HG02970 (cell line): ENCODE measurements at regions not wholly inside any gene's neighbourhood (a gene's known extent, or its start where the extent isn't known, plus 50 kb on each side); places are given as distances from the start of the nearest gene placed in this dataset.

Experiments used
- ATAC-seq: cut with Tn5 transposase; IDR thresholded peaks from one replicate; pipeline ENCODE4 v1.9.1; 2021; ENCODE audit warnings: mild to moderate bottlenecking, moderate library complexity, moderate number of reproducible peaks; ENCODE audit not compliant: unreplicated experiment, low FRiP score

DNA sequence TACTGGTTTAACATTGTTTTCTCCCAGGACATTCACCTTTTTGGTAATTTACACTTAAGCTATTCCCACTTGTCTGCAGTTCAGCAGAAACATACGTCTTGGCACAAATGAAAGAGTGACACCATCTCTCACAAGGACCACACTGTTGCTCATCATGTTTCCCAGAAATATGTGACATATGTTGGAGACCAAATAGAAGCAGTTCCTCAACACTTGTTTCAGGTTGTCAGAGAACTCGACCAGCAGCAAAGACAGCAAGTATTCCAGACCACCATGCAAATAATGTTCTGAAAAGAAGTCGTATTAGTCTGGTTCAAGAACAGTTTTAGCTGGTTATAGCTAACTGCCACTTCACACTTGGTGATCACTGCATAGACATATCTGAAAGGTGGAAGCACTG lies 81.3 kb upstream of the KLF6 start:
- ATAC-seq: no peak

DNA sequence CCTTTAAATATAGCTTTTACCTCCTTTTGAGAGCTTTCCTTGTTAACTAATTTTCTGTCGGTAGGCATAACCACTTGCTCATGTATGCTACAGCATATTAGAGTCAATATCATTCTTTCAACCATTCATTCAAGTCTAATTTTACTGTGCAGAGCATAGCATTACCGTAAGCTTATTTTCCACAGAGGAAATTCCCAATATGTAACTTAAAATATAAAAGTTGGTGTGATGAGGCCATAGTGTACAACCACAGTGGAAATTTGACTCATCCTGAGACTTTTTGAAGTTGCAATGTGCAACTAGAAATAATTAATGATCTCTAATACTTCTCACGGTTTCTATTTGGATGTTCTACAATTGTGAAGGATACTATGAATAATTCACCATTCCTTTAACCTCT lies 80.6 kb upstream of the KLF6 start:
- ATAC-seq: no peak

DNA sequence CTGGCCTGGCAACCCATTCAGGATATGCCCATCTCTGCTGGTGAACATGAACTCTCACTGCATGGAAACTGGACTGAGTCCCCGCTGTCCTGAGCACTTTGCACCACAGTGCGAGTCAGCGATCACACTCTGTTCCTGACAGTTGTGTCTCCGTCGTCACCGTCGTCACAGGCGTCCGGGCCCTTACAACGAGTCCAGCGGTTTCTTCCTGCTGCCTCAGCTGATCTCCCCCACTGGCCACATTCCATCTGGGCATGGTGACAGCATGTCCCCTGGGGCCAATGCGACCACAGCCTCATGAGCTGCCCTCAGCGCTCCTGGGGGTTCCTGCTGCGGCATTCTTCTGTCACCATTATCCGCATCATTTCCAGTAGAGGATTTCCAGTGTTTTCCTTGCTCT lies 76.8 kb upstream of the KLF6 start:
- no peak for ATAC-seq

DNA sequence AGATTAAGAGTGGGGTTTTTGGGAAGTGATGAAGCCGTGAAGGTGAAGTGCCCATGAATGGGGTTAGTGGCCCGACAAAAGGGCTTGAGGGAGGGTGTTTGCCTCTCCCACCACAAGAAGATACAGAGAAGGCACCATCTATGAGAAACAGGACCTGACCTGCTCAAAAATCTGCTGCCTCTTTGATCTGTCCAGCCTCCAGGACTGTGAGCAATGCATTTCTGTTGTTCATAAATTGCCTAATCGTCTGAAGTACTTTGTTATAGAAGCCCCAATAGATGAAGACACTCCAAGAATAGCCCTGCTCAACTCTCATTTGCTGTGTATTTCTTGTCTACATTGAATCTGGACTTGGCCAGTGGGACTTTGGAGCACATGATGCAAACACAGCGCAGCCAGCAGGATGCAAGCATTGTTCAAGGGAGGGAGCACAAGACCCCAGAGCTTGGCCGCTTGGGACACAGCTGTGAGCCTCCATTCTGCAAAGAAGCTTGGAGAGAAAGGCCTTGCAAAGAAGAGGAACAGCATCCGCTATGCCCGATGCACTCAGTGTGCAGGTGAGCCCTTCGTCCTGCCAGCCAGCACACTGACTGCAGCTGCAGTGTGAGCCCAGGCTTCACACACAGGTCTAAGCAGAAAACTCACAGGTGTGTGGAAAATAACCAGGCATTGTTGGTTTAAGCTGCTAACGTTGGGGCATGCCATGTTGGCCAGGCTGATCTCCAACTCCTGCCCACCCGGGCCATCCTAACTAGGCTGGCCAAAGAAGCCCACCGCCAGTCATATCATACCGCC lies 73.2 kb upstream of the KLF6 start:
- ATAC-seq: no peak

DNA sequence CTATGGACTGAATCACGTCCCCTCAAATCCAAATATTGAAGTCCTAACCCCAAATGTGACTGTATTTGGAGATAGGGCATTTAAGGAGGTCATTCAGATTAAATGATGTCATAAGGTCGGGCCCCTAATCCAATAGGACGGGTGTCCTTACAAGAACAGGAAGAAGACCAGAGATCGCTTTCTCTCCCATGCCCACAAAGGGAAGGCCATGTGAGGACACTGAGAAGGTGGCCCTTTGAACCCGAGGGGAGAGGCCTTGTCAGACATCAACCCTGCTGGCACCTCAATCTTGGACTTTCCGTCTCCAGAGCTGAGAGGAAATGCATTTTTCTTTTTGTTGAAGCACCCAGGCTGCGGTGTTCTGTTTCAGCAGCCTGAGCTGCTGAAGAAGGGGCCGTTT lies 72.3 kb upstream of the KLF6 start:
- ATAC-seq: no peak

DNA sequence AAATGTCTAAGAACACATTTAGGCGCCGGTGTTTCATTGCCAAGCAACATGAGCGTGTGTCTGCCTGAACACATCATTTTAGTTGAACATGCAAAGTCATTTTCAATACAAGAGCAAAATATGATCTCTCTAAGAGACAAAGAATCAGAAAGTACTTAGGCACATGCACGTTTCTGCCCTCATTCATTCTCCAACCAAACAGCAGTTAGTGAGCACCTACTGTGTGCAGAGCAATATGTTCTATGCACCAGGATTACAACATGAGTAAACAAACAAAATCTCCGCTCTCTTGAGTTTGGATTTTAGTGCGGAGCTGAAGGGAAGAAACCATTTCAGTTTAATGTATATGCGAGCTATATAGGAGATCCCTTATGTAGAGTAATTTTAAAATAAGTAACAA lies 71.6 kb upstream of the KLF6 start:
- no peak for ATAC-seq

DNA sequence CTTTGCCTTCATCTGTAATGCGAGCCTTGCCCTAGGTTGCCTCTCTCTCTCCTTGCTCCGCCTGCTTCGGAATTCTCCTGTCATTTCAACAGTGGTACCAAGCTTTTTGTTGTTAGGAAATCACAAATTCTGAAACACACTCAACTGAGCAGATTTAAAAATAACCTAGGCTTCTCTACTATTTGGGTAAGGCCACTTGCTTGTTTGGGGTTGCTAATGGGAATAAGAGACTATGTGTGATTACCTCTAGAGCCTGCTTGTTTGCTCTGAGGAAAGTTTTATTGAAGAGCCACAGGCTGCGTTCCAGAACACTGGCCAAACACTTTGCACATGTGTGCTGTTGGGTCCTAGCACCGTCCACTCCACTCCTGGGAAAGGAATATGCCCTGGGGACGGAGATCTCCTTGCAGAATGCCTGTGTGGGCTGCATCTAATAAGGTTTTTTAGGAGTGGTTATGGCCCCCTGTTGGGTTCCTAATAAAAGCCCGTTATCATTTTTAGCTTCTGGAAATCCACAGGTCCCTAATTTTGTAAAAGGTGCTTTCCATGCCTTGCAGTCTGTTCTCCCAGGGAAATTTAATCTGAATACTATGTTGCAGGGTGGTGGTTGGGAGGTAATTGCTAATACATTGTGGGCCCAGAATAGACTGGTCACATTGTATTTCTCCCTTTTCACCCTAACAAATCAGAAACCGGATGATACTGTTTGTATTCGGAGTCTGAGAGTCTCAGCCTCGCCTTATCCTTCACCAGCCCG lies 68.7 kb upstream of the KLF6 start:
- ATAC-seq: no peak

DNA sequence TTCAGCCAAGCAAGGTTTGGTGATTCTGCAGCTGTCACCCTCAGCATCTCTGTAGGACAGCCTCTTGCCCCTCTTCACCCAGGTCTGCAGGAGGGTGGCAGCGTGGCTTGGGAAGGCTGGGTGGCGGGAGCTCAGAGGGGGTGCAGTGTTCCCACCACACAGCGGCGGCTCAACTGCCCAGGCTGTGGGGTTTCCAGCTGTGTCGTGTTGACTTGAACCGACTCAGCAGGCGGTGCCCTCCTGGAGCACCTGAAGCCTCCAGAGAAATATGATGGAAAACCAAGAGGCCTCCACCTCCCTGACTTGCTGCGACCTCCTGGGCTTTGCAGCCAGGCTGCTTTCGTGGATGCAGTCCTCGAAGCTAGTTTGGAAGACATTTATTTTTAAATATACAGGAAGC lies 68.0 kb upstream of the KLF6 start:
- no peak for ATAC-seq

DNA sequence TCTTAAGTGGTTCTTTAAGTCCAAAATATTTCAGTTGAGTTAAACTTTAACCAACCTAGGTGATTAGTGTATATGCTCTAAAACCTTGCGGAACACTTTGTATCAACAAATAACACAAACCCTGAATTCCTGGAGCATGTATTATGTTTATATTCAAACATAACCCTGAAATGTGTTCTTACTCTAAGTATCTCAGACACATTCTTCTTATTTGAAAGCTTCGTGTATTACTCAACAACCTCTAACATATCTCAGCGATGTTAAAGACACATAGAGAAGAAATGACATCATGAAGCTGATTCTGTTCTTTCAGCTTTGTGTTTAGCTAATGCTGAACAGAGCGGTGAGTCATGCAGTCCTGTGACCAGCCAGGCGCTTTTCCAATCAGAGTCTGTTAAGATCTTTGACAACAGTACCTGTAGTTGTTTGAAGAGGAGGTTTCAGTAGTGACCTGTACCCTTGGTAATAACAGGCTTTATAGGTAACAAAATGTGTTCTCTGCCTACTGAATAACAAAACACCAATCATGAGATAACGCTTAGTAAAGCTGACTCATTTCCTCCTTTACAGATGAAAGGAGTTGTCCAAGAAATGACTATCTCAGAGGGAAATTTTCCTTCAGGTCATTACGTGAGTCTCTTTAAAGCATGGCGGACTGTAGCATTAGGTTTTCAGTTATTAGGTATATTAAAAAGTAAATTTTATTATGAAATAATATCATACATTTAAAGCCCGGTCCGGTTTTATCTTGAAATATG lies 67.3 kb upstream of the KLF6 start:
- ATAC-seq: peak; percentile 94

DNA sequence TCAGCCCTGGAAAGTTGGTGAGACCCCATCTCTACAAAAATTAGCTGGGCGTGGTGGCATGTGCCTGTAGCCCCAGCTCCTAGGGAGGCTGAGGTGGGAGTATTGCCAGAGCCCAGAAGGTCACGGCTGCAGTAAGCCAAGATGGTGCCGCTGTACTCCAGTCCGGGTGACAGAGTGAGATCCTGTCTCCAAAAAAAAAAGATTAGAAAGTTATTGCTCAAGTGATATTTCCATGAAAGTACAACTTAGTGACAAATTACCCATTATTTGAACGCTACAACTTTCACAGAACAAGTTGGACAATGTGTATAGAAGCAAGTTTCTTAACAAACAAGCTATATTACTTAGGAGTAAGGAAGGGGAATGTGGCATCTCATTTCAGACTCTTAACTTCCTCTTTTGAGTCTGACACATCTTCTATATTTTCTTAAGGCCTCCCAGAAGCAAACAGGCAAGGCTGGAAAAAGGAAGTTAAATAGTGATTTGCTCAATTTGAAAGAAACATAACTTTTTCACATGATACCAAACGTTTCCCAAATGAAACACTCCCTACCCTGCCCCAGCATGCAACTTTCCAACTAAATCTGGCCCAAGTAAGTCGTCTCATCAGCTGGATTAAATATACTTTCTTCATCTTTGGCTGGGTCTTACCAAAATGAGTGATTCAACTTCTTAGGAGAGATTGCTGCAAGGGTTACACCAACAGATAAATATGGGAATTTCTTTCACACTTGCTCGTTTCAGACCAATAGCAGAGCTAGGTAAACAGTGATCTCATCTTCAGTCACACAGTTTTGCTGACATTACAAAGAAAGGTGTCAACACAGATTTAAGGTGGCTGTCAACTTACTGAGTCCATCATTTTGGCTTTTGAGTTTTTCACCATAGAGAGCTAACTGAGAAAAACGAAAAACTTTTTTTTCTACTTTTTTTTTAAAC lies 66.3 kb upstream of the KLF6 start:
- ATAC-seq: no peak

DNA sequence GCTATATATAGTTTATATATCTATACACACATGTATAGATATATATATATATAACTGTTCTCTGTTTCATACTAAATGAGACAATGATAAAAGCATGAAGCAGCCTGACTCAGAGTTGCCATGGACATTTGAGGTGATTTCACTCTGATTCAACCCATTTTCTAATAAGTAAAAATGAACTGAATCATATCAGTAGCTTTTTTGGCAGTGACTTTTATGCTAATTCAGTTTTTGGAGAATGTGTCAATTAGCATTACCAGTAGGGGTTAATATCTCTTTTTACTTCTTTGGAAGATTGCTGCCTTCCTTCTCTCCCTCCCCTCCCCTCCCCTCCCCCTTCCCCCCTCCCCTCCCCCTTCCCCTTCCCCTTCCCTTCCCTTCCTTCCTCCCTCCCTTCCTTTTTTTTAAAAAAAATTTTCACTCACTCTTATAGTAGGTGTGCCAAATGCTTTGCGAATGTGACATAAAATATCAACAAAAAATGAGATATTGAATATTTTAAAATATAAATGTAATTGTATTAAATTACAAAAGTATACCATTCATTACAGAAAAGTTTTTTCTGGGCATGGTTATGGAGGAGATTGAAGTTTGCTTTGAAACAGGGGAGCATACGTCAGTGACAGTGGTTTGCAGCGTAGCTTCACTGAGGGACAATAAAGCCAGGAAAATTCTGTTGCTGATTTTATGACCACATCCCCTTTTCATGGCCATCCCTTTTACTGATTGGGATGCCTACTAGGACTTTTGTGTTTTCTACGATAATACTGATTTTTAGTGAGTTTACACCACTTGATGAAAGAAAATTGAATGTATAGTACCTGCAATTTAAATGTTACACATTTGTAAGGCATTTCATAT lies 64.0 kb upstream of the KLF6 start:
- no peak for ATAC-seq

DNA sequence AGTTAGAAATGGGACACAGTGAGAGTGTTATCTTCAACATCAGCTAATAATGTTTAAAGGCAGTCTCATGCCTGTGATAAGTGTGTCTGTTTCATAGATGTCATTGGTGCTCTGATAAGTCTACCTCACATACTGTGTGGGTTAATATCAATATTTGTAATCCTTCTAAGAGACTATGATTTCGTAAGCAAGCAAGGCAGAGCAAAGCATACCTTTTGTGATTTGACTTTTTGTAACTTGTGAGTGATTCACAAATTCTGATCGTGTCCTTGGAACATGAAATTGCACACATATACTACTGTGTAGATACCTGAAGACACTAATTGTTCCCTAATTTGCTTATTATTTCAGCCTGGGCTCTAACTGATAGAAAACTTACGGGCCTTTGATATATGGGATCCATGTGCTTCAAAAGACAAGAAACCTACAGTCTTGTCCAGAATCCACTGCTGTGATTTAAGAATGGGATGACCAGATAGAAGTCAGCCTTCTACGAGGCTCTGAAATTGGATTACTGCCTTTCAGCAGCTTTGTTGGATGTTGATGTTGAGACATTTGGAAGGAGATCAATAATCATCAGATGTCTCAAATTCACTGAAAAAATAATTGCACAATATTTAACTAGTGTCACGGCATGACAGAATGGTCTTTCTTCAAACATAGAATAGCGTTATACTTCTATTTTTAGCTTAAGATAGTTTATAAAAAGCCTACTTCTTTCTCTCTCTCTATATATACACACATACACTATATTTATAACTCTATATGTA lies 63.2 kb upstream of the KLF6 start:
- no peak for ATAC-seq

DNA sequence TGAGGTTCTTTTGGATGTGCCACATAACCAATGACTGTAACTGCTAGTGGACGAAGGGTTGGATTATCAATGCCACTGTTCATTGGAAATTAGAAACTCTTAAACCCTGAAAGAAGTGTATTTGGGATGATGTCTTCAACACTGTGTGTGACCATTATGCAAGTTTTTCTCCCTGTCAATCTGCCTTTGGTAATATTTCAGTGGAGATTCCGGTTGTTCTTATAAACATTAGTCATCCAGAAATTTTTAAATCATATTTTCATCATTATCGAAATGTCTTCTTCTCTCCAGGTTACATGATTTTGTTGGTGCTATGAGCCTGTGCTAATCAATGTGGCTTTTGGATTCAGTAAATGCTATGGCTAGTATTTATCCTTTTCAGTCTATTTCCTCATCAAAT lies 61.7 kb upstream of the KLF6 start:
- ATAC-seq: no peak

DNA sequence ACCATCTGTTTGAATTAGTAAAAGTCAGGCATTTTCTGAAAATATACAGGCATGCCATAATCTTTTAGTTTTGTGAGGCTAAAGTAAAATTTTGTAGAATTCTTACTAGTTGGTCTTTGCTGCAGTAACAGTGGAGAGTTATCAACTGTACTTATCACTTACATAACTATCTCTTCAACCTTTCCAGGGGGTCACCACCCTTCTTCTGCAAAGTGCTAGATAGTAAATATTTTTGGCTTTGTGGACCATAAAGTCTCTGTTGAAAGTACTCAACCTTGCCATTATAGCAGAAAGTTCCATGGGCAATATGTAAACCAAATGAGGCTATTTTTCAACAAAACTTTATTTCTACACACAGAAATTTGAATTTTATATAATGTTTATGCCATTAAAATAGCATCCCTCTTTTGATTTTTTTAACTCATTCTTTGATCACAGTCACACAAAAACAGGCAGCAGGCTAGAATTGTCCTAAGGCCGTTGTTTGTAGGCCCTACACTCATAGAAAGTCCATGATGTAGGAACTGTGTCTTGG lies 59.5 kb upstream of the KLF6 start:
- no peak for ATAC-seq

DNA sequence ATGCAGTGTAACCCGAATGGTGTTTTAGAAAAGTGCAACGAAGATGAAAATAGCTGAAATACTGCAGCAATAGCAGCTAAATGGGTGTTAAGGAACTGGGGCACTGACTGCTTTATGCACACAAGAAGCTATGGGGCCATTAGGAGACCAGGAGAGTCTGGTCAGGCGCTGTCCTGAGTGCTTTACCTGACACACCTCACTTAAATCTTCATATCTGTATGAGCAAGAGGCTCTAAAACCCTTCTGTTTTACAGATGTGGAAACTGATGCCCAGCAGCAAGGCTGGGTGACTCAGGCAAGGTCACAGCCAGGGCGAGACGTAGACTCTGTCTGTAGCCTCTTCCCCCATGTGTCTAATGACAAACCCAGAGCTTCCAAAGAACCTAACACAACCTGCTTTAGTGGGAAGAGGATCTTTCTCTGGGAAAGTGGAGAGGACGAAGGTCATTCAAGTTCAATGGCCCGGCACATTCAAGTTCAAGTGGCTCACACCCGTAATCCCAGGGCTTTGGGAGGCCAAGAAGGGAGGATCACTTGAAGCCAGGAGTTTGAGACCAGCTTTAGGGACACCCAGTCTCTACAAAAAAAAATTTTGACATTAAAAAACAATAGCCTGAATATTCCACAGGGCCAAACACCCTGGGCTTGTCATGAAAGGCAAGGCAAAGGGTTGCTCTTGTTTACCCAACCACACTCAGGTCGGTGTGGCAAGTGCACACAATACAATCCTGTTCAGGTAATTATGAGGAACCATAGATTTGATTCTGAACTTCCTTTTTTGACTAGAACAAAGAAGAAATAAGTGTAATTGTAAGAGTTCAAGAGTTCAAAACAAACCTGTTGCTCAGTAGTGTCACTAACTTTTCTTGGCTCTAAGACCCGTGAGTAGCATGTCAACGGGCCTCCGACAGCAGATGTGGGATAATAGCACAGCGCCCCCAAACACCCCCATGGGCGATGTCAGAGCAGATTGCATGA lies 53.7 kb upstream of the KLF6 start:
- ATAC-seq: no peak

DNA sequence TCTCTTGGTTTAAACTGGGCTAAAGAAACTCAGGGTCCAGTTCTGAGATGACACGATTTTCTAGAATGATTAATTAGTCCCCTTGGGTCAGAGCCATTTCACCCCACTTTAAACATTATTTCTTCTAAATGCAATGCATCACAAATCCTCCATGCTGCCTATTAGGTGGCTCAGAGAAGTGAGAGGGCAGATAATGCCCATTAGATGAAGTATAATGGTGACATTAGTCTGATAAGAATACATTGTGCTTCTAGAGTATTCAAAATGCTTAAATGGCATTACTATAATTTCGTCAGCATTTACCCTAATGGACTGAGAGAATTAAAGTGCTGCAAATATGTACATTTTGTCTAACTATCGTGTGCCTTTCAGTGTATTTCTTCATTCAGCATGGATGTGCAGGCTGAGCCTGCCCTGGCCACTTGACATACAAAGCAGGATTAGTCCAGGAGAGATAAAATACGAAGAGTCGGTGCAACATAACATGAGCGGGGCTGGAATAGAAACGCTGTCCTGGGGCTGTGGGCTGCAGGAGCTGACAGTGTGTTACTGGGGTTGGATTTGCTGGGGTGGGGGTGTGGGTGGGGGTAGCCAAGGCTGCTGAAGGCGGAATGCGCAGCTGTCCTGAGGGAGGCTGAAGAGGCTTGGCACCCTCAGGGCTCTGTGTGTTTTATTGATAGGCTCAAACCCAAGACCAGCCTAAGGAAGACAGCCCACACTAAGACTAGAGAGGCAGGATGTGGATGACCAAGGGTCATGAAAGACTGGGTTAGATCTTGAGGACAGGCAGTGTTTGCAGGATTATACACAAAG lies 52.8 kb upstream of the KLF6 start:
- no peak for ATAC-seq
